ENCODE measurements at regions not wholly inside any gene's neighbourhood (a gene's known extent, or its start where the extent isn't known, plus 50 kb on each side); places are given as distances from the start of the nearest gene placed in this dataset.

GRCh38 chr14:98946940-98947339 is 325.1 kb downstream of the BCL11B start:
- no peak for DNase-seq

- DNase-seq: no peak
Measured at GRCh38 chr14:98947911-98948595, 323.9 kb downstream of the BCL11B start.

- no peak for DNase-seq
Measured at GRCh38 chr14:98949051-98949450, 322.9 kb downstream of the BCL11B start.

GRCh38 chr14:98949481-98950135 is 322.4 kb downstream of the BCL11B start:
- no peak for DNase-seq

- DNase-seq: no peak
Measured at GRCh38 chr14:98950353-98950895, 321.6 kb downstream of the BCL11B start.

- DNase-seq: no peak
Measured at GRCh38 chr14:98951031-98951430, 321.0 kb downstream of the BCL11B start.

- no peak for DNase-seq
Measured at GRCh38 chr14:98951521-98952152, 320.4 kb downstream of the BCL11B start.

GRCh38 chr14:98952593-98953350 is 319.2 kb downstream of the BCL11B start:
- DNase-seq: no peak

GRCh38 chr14:98953551-98954348 is 318.2 kb downstream of the BCL11B start:
- DNase-seq: no peak

- no peak for DNase-seq
Measured at GRCh38 chr14:98954349-98955000, 317.5 kb downstream of the BCL11B start.

- no peak for DNase-seq
Measured at GRCh38 chr14:98955036-98955740, 316.8 kb downstream of the BCL11B start.

GRCh38 chr14:98955741-98956070 is 316.3 kb downstream of the BCL11B start:
- DNase-seq: no peak

GRCh38 chr14:98956181-98956580 is 315.8 kb downstream of the BCL11B start:
- DNase-seq: no peak

- no peak for DNase-seq
Measured at GRCh38 chr14:98956661-98957060, 315.3 kb downstream of the BCL11B start.

GRCh38 chr14:98957211-98958047 is 314.6 kb downstream of the BCL11B start:
- DNase-seq: no peak

GRCh38 chr14:98958048-98958631 is 313.9 kb downstream of the BCL11B start:
- no peak for DNase-seq

- DNase-seq: no peak
Measured at GRCh38 chr14:98958632-98959031, 313.4 kb downstream of the BCL11B start.

GRCh38 chr14:98959410-98959809 is 312.6 kb downstream of the BCL11B start:
- DNase-seq: no peak

GRCh38 chr14:98959958-98960616 is 311.9 kb downstream of the BCL11B start:
- DNase-seq: peak; percentile 69
